CD4-positive, alpha-beta T cell treated with Interleukin-2 at 100 ng/mL for 4 hours (primary cell): ENCODE measurements at regions not wholly inside any gene's neighbourhood (a gene's known extent, or its start where the extent isn't known, plus 50 kb on each side); places are given as distances from the start of the nearest gene placed in this dataset.
"Not testable (repeated sequence)": the region's sequence is repeated elsewhere in the genome, so short reads cannot be mapped to it uniquely, and the experiment has no call there.

Experiments
- DNase-seq: peaks from one replicate; pipeline ENCODE4 v3.0.0-alpha.2; 2020; ENCODE audit warnings: low spot score

DNA sequence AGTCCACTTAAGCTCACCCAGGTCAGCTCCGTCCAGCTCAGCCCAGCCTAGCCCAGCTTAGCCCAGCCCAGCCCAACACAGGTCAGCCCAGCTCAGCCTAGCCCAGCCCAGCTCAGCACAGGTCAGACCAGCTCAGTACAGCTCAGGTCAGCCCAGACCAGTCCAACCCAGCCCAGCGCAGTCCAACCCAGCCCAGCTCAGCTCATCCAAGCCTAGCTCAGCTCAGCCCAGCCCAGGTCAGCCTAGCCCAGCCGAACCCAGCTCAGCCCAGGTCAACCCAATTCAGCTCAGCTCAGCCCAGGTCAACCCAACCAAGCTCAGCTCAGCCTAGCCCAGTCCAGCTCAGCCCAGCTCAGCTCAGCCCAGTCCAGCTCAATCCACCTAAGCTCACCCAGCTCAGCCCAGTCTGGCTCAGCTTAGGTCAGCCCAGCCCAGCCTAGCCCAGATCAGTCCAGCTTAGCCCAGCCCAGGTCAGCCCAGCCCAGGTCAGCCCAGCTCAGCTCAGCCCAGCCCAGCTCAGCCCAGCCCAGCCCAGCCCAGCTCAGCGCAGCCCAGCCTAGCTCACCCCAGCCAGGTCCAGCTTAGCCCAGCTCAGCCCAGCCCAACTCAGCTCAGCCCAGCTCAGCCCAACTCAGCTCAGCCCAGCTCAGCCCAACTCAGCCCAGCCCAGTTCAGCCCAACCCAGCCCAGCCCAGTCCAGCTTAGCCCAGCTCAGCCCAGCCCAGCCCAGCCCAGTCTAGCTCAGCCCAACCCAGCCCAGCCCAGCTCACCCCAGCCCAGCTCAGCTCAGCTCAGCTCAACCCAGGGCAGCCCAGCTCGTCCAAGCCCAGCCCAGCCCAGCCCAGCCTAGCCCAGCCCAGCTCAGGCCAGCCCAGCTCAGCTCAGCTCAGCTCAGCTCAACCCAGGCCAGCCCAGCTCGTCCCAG, 184.0 kb downstream of the TMEM121 start:
- no peak for DNase-seq

DNA sequence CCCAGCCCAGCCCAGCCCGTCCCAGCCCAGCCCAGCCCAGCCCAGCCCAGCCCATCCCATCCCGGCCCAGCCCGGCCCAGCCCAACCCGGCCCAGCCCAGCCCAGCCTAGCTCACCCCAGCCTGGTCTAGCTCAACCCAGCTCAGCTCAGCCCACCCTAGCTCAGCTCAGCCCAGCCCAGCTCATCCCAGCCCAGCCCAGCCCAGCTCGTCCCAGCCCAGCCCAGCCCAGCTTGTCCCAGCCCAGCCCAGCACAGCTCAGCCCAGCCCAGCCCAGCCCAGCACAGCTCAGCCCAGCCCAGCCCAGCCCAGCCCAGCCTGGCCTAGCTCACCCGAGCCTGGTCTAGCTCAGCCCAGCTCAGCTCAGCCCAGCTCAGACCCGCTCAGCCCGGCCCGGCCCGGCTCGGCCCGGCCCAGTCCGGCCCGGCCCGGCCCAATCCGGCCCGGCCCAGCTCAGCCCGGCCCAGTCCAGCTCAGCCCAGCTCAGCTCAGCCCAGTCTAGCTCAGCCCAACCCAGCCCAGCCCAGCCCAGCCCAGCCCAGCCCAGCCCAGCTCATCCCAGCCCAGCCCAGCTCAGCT, 184.7 kb downstream of the TMEM121 start:
- no peak for DNase-seq

DNA sequence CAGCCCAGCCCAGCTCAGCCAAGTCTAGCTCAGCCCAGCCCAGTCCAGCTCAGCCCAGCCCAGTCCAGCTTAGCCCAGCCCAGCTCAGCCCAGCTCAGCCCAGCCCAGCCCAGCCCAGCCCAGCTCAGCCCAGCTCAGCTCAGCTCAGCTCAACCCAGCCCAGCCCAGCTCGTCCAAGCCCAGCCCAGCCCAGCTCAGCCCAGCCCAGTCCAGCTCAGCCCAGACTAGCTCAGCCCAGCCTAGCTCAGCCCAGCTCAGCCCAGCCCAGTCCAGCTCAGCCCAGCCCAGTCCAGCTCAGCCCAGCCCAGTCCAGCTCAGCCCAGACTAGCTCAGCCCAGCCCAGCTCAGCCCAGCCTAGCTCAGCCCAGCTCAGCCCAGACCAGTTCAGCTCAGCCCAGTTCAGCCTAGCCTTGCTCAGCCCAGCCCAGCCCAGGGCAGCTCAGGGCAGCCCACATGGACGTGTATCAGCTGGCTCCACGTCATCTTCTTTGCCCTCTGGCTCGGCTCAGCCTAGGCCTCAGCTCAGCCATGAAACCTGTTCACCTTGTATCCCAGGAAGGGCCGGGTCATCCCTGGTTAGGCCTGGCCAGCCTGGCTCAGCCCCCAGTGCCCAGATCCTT, 185.6 kb downstream of the TMEM121 start:
- no peak for DNase-seq

DNA sequence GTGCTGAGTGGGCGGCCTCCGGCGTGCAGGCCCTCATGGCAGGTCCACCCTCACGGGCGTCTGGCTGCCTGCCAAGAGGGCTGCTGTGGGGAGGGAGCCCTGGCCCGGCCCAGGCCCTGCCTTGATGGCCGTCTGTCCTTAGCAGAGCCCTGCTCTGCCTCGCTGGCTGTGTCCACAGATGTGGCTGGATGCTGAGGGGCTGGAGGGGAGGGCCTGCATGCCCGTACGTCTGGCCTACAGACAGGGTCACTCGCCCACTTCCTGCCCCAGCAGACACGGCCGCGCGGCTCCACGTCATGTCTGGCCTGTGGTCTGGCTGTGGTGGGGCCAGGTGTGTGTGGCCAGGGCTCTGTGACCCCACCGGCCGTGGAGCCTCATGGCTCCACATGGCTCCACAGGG, 186.3 kb downstream of the TMEM121 start:
- DNase-seq = not testable (repeated sequence)

DNA sequence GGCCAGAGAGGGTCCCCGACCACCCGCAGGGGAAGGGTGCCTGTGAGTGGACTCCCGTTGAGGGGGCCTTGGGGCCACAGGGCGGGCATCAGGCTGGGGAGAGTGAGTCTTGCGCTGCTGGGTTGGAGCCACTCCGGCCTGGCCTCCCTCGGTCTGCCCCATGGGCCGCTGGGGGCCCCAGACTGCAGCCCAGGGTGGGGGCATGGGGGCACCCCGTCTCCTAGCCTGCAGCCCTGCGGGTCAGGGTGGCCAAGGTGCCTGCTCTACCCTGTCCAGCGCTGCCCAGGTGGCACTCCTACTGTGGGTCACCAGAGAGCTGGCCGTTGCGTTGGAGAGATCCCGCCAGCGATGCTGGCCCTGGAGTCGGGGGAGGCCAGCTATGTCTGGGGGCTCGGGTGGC, 186.8 kb downstream of the TMEM121 start:
- DNase-seq = not testable (repeated sequence)

DNA sequence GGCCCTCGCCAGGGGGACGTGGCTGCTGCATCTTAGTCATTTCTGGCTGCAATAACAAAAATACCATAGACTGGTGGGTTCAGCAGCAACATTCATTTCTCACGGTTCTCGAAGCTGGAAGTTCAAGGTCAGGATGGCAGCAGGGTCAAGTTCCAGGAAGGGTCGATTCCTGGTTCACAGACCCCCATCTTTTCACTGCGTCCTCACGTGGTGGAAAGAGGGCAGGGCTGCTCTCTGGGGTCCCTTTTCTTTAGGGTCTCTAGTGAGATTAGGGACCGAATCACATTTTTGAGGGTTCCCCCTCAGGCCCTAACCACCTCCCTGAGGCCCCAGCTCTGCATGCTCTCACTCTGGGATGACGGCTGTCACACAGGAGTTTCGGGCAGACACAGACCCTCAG, 187.5 kb downstream of the TMEM121 start:
- DNase-seq = not testable (repeated sequence)

DNA sequence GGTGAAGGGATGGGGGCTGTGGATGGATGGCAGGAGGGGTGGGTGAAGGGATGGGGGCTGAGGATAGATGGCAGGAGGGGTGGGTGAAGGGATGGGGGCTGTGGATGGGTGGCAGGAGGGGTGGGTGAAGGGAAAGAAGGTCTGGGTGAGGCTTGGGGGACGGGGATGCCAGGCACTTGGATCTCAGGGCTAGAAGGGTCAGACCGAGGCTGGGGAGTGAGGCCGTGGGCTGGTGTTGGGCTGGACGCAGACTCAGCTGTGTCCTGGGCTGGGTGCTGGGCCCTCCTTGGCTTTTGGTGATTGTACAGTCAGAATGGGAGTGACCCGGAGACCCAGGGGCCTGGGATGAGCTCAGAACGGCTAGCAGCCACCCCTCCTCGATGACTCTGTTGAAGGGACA, 192.4 kb downstream of the TMEM121 start:
- DNase-seq = not testable (repeated sequence)

DNA sequence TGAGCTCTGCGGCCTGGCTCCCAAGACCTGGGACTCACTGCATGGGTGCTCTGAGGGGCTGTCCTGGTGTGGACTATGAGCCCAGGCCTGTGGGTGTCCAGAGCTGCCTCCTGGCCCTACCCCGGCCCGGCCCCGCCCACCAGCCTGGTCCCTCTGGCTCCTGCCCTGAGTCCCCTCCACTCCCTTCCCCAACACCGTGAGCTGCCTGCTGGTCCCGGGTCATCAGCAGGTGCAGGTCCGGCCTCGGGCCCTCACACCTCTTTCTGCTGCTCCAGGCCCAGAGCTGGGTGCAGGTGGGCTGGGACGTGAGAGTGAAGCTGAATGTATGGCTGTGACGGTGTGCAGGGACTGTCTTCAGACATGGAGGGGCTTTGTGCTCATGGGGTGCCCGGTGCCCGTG, 193.7 kb downstream of the TMEM121 start:
- not testable (repeated sequence) for DNase-seq

DNA sequence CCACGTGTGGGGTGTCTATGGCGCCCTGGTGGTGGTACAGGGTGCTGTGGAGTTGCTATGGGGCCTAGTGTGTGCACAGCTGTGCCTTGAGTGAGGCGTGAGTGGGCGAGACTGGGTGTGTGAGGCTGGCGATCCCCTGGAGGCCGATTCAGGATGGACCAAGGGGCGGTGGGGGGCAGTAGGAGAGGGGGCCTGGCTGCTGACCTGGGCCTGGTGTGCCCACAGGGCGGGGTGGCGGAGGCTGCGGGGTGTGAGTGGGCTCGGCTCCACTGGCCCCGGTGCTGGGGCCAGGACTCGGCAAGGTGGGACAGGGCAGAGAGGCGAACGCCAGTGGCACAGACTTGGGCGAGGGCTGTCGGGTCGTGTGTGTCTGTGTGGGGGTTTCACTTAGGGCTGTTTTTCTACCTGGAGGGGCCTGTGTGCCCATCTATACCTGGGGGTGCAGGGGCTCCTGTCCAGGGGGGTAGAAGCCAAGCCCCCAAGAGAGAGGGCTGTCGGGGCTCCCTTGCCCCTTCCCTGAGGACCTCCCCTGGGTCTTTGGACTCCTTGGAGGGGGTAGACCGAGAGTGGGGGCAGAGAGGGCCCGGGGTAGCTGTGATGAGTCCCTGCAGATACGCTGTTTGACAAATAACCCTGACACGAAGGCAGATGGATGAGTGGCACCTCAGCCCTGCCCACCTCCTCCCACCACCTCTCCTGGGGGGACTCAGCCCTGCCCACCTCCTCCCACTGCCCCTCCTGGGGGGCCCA, 194.6 kb downstream of the TMEM121 start:
- not testable (repeated sequence) for DNase-seq

DNA sequence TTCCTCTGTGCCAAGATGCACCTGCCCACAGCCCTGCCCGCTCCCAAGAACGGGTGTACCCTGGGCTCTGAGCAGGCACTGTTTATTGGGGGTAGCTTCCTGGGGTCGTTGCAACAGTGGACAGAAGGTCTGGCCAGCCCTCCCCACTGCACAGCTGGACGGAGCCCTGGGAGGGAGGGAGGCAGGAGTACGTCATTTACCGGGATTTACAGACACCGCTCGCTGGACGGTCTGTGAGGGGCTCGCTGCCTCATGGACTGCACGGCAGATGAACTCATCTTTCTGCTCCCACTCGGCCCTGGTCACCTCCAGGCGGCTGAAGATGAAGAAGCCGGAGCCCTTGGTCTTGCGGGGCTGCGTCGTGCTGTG, 195.2 kb downstream of the TMEM121 start:
- DNase-seq = not testable (repeated sequence)

DNA sequence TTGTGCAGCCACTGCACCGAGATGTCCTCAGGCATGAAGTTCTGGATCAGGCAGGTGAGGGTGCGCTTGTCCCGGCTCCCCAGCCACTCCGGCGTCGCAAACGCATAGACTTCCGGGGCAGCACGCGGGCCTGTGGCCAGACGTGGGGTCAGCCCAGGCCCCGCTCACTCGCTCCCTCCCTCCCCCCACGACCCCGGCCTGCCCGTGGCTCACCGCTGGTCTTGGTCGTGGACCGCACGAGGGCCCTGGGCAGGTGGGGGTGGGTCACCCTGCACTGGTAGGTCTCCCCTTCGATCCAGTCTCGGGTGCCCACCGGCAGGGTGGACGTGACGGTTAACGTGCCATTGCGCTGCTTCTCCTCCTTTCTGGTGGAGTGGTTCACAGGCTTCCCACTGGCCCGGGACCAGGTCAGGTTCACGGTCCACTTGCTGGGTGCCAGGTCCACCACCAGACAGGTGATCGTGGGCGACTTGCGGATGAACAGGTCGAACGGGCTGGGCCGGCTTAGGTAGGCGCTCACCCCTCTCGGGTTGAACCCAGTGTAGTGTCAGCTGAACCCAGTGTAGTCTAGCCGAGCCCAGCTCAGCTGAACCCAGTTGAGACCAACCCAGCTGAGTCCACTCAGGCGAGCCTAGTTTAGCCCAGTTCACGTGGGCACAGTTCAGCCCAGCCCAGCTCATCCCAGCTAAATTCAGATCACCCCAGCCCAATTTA, 195.8 kb downstream of the TMEM121 start:
- not testable (repeated sequence) for DNase-seq

DNA sequence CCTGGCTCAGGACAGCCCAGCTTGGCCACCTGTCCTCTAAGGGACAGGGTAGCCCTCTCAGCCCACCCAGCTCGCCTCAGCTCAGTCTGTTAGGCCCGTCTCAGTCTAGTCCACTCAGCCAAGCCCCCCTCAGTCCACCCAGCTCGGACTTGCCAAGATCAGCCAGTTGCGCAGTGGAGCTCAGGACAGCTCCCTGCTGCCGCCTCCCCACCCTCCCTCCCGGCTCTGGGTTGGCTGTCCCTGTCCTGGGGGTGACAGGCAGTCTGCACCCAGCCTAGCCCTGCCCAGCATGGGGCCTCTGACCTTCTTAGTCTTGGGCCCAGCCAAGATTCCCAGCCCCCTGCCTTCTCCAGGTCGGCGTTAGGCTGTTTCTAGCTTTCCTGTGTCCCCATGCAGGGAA, 196.9 kb downstream of the TMEM121 start:
- not testable (repeated sequence) for DNase-seq

DNA sequence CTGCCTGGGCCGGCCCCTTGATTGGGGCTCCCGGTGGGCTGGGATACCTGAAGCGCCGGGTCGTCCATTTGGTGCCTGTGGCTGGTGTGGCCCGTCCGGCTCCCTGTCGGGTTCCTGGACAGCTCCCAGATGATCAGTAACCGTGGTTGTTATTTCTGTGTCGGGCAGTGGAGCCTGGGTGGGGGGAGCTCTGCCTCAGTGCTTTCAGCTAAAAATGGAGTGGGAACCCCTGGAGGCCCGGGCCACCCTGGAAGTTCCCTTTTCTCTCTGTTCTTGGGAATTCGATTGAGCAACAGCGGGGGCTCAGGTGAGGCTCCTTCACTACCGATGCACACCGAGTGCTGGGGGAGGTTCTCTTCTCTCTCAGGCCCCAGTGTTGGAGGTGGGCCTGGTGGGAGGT, 197.4 kb downstream of the TMEM121 start:
- DNase-seq = not testable (repeated sequence)

DNA sequence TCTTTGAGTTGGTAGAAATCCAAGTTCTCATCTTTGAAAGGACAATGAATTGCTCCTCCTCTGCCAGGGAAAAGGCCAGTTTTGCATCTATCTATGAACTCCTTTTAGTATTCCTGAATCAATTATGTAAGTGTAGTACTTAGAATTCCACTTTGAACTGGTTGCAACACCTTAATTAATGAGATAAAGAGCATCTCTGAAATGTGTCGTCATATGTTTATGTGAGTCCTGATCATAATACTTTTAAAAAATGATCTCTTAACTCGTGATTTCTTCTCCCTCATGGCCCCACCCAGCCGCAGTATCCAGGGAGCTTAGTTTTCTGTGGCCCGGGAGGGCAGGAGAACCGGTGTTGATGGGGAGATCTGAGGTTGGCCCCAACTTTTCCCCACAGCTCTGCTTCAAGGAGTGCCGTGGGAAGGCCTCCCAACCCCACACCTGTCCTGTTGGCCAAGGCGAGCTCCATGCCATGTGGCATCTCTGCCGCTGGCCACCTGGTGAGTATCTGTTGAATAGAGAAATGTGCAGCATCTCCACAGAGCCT, 203.5 kb downstream of the TMEM121 start:
- DNase-seq = not testable (repeated sequence)

DNA sequence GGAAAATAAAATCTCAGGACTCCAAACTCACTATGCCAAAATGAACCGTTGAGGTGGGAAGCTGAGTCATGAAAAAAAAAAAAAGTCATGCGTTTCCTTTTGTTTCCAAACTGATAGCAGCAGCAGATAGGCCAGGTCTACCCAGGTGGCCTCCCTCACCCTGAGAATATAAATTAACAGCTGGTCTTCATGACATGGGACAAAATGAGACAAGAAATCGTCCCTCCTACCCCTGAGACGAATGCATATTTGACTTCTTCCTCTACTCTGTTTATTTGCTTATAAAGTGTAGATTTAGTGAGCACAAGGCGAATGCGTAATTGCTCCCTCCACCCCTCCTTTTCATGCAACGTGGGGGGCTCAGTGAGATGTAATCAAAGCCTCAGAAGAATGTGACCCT, 204.3 kb downstream of the TMEM121 start:
- not testable (repeated sequence) for DNase-seq

DNA sequence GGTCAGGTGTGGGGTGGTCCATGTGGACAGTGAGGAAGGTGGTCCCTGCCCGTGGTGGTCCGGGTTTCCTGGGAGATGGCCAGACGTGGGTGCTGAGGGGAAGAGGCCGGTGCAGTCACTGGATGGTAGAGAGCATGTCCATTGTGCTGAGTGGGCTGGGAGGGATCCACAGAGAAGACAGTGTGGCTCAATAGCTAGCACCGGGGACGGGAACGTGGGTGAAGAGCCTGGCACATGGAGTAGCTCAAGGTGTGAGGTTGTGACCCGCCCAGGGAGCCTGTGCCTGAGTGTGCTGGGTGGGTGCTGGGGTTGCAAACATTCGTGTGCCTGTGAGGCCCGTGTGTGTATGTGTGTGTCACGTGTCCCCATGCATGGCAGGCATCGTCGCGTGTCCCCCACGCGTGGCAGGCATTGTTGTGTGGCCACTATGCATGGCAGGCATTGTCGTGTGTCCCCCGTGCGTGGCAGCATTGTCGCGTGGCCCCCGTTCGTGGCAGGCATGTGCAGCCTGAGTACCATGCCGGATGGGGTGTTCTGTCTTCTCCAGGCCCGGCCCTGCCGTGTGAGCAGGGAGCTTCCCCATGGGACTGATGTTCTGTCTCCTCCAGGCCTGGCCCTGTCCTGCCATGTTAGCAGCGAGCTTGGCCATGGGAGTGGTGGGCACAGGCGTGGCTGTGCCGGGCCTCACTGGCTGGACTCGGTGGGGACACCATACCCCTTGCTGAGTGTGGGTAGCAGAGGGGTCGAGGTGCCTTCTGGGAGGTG, 205.0 kb downstream of the TMEM121 start:
- DNase-seq = not testable (repeated sequence)

DNA sequence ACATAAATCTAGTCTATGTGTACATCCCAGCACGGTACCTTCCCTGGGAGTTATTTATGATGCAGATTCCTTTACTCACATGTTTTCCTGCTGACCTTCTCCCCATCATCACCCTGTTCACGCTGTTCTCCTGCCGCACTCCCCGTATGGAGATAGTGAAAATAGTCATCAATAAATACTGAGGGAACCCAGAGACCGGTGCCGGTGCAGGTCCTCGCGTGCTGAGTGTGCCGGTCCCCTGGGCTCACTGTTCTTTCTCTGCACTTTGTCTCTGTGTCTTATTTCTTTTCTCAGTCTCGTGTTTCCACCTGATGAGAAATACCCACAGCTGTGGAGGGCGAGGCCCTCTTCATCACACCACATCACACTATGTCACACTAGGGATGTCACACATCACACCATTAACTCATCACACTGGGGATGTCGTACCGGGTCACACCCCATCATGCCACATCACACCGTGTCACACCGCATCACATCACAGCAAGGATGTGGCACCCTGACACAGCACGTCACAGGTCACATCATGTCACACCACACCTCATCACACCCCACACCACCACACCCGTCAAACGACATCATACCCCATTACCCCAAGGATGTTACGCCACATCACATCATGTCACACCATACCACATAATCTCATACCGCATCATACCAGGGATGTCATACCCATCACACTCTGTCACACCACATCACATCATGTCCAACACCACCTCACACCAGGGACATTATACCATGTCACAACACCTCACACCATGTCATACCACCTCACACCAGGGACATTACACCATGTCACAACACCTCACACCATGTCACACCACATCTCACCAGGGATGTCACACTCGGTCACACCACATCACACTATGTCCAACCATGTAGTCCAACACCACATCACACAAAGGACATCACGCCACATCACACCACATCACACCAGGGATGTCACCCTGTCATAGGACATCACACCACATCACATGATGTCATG, 207.0 kb downstream of the TMEM121 start:
- DNase-seq = no peak

DNA sequence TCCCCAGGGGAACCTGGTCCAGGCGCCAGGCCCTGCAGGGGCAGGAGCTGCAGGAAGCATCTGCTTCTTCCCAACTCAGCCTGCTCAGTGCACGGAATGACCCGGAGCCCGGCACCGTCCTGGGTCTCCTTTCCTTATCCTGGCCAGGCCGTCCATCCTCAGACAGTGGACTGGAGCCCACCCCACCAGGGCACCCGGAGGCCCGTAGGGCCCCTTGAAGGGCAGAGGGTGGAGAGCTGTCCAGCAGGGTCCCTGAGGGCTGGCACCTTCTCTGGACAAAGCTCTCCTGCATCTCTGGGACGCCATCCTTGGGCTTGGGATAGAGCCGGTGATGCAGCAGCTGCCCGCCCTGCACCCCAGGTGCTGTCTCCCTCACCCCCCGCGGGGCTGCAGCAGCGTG, 207.9 kb downstream of the TMEM121 start:
- not testable (repeated sequence) for DNase-seq

DNA sequence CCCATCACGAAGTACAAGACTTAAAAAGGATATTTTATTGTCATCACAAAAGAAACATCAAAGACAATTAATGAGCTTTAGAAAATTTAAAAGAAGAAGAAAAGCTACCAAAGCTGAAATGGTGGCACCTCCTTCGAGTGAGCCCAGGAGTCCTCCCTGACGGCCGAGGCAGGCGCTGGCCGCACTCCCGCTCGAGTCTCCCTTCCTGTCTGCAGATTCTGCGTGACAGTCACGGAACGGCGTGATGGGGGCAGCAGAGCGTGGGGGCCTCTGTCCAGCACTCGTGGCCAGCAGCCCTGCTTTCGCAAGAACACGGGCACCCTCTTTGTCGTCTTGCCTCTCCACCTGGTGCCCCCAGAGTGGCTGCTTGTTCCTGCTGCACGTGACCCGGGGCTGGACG, 209.9 kb downstream of the TMEM121 start:
- DNase-seq = not testable (repeated sequence)
